GM12872 (cell line): ENCODE measurements at regions not wholly inside any gene's neighbourhood (a gene's known extent, or its start where the extent isn't known, plus 50 kb on each side); places are given as distances from the start of the nearest gene placed in this dataset.

Source experiments
- TF ChIP-seq, protein P1 (sequence below): IDR thresholded peaks from 3 replicates; pipeline ENCODE4 v1.5.1; 2011; ENCODE audit warnings: low read depth, mild to moderate bottlenecking, low read length, moderate library complexity; ENCODE audit not compliant: insufficient read depth

DNA sequence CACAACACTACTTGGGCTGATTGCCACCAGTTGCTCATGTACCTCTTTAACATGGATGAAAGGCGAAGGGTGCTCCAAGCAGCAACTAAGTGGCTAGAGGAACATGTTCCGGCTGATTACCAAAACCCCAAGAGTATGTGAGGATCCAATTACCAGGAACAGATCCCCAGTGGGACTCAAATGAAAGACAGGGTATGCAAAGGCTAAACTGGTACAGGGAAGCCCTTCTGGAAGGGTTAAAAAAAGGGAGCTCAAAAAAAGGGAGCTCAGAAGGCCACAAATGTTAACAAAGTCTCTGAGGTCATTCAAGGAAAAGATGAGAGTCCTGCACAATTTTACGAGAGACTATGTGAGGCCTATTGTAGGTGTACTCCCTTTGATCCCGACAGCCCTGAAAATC, 604.7 kb downstream of the UQCRFS1 start:
- TF ChIP-seq, protein P1, sequence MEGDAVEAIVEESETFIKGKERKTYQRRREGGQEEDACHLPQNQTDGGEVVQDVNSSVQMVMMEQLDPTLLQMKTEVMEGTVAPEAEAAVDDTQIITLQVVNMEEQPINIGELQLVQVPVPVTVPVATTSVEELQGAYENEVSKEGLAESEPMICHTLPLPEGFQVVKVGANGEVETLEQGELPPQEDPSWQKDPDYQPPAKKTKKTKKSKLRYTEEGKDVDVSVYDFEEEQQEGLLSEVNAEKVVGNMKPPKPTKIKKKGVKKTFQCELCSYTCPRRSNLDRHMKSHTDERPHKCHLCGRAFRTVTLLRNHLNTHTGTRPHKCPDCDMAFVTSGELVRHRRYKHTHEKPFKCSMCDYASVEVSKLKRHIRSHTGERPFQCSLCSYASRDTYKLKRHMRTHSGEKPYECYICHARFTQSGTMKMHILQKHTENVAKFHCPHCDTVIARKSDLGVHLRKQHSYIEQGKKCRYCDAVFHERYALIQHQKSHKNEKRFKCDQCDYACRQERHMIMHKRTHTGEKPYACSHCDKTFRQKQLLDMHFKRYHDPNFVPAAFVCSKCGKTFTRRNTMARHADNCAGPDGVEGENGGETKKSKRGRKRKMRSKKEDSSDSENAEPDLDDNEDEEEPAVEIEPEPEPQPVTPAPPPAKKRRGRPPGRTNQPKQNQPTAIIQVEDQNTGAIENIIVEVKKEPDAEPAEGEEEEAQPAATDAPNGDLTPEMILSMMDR = no peak

DNA sequence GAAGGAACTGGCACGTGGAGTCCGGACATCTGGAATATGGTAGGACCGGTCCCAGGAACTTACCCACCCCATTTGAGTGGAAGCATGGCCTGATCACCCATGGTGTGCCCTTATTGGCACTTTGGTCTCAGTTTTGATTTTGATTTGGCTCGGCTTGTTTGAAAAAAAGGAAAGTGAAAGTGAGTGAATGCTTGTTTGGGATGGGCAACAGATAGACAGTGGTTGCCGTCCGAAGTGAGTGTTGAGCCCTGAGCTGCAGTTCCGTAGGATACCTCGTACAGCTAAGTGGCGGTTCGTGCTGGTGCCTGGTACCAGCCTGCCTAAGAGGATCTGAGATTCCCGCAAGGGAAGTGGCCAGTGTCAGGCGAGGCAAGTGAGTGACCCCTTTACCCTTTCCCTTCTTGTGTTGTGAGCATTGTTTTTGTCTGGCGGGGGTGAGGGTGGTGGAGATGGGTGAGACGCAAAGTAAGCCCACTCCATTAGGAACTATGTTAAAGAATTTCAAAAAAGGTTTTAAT, 605.8 kb downstream of the UQCRFS1 start:
- TF ChIP-seq, protein P1 = no peak

DNA sequence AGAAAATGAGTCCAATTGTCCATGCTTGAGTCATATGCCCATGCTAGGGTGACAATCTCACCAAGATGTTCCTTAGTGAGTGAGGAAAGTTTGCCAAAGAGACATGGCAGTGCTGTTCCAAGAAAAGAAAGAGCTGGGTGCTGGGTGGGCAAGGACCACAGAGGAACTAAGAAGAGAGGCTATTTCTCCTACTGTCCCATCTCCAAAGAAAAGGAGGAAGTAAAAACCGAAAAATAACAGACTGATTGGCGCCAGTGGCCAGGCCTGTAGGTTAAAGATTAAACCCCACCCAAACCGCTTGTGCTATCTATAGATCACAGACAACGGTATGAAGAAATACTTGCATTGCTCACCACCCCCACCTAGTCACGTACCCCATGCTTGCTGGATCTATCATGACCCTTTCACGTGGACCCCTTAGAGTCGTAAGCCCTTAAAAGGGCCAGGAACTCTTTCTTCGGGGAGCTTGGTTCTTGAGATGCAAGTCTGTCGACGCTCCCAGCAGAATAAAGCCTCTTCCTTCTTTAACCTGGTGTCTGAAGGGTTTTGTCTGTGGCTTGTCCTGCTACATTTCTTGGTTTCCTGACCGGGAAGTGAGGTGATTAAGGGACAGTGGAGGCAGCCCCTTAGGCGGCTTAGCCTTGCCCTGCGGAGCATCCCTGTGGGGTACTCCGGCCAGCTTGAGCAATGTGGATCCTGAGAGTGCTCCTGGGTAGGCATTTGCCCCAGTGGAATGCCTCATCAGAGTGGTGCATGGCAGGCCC, 606.5 kb downstream of the UQCRFS1 start:
- TF ChIP-seq, protein P1 = no peak

DNA sequence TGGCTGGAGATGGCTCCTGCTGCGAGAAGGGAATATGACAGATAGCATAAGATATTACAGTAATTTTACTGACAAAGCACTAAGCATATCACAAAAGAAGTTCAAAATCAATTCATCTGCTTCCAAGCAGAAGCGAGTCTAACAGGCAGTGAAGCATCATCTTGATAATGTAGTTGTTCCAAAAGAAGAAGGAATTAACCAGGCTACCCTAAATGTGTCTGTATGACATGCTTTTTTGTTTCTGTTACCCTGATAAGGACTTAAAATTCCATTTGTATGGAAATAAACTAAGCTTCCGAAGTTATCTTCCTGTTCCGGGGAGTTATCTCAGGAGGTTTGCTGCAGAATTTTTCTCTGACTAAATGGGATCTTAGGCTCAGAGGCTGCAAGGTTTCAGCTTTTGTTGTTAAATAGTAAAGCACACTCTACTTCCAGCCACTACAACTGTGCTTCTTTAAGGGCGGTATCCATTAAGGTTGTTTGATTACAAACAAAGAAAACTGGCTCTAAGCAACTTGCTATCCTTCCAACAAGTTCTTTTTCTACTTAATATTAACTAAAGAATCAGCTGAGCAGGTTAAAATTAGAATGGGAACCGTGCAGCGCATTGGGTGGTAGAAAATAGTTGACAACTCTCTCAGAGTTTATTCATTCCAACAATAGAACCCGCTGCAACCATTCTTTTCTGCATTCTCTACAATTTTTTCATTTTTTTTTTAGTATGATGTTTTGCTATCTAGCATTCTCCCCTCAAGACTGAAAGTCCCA, 607.3 kb downstream of the UQCRFS1 start:
- TF ChIP-seq, protein P1 = no peak

DNA sequence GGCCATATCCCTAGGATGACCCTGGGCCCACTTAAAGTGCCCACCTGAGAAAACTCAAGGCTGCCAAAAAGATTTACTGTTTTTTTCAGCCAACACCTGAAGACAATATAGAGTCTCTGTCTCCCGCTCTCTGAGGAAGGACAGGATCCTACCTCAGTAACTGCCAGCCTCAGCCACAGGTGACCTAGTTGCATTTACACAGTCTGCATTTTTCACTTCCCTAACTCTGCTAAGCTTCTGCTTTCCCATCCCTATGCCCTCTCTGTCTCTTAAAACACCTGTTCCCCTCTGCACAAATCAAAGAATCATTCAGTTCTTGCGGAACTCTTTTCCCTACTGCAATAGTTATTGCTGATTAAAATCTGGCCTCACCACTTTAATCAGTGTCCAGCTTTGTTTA, 609.5 kb downstream of the UQCRFS1 start:
- TF ChIP-seq, protein P1 = no peak

DNA sequence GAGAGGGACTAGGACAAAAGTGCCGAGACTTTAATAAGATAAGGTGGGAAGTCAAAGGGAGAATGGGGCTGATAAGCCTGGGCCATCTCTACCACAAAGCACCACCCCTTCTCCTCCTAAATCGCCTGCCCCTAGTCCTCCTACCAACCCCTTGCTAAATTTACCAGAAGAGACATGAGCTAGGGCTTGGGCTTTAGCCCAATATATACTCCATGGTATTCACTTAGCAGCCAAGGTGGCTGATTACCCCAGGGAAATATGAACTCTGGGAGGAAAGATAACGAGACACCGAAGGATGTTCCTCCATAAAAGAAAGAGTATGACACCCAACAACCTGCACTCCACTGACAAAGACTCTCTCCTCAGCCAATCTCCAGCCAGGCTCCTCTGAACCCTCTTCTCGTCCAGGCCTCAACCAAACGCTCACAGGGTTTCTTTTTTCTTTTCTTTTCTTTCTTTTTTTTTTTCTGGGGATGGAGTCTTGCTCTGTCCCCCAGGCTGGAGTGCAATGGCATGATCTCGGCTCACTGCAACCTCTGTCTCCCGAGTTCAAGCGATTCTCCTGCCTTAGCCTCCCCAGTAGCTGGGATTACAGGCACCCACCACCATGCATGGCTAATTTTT, 610.2 kb downstream of the UQCRFS1 start:
- TF ChIP-seq, protein P1 = no peak
